K562 (cell line): ENCODE measurements at regions not wholly inside any gene's neighbourhood (a gene's known extent, or its start where the extent isn't known, plus 50 kb on each side); places are given as distances from the start of the nearest gene placed in this dataset.
A peak's percentile ranks its signal among the peaks of the same experiment; 100 is the strongest.

ENCODE experiments used
- CBFA2T2 ChIP-seq: fragments of 450-650 bp; conservative IDR thresholded peaks from 2 replicates; pipeline ENCODE4 v1.6.1; 2017; ENCODE audit warnings: mild to moderate bottlenecking
- CREB1 ChIP-seq, 2 experiments: sonication (generic) in 1 of 2; formaldehyde crosslinking in 1 of 2; IDR thresholded peaks; 2 replicates each; pipeline versions ENCODE4 v1.6.1 to v1.8.0; 2012 to 2022; ENCODE audit warnings: inconsistent platforms in 1 of 2, mild to moderate bottlenecking in 1 of 2, missing genetic modification reagents in 1 of 2, moderate library complexity in 1 of 2
- CXXC5 ChIP-seq: fragments of 250-450 bp; sonication (Bioruptor Pico); IDR thresholded peaks from 2 replicates; pipeline ENCODE4 v1.8.0; 2022; ENCODE audit warnings: inconsistent platforms, mild to moderate bottlenecking, moderate library complexity
- ETS1 ChIP-seq: conservative IDR thresholded peaks from 2 replicates; pipeline ENCODE4 v1.6.1; 2011; ENCODE audit warnings: low read depth, mild to moderate bottlenecking, low read length; ENCODE audit not compliant: control insufficient read depth
- GABPB1 ChIP-seq: sonication (generic); formaldehyde crosslinking; IDR thresholded peaks from 2 replicates; pipeline ENCODE4 v1.8.0; 2022; ENCODE audit warnings: mild to moderate bottlenecking, missing genetic modification reagents
- HLTF ChIP-seq: fragments of 450-650 bp; IDR thresholded peaks from 2 replicates; pipeline ENCODE4 v1.6.1; 2016
- MTA2 ChIP-seq: fragments of 450-650 bp; IDR thresholded peaks from 2 replicates; pipeline ENCODE4 v1.6.1; 2016; ENCODE audit warnings: low read depth
- POLR2AphosphoS5 ChIP-seq: IDR thresholded peaks from 2 replicates; pipeline ENCODE4 v1.6.1; 2011; ENCODE audit warnings: mild to moderate bottlenecking, low read depth, low read length, moderate library complexity; ENCODE audit not compliant: control insufficient read depth, insufficient read depth
- TAF1 ChIP-seq: IDR thresholded peaks from 2 replicates; pipeline ENCODE4 v1.6.1; 2011; ENCODE audit warnings: mild to moderate bottlenecking, low read length, moderate library complexity; ENCODE audit not compliant: insufficient read depth, control insufficient read depth, severe bottlenecking; ENCODE audit errors: extremely low read depth
- TAL1 ChIP-seq: fragments of 450-650 bp; IDR thresholded peaks from 2 replicates; pipeline ENCODE4 v1.6.1; 2016; ENCODE audit warnings: mild to moderate bottlenecking
- ZKSCAN1 ChIP-seq: fragments of 150-350 bp; IDR thresholded peaks from 2 replicates; pipeline ENCODE4 v1.6.1; 2016; ENCODE audit warnings: low read depth, low read length
- ZNF3 ChIP-seq: fragments of 250-450 bp; sonication (Bioruptor Pico); IDR thresholded peaks from 2 replicates; pipeline ENCODE4 v1.5.0; 2021; ENCODE audit warnings: mild to moderate bottlenecking, moderate library complexity
- TF ChIP-seq, protein P1 (sequence below): fragments of 450-650 bp; IDR thresholded peaks from 2 replicates; pipeline ENCODE4 v1.6.1; 2016; ENCODE audit warnings: mild to moderate bottlenecking, moderate library complexity
- TF ChIP-seq, protein P2 (sequence below), 2 experiments: fragments of 250-450 bp in 1 of 2; fragments of 450-650 bp in 1 of 2; sonication (Bioruptor Pico) in 1 of 2; IDR thresholded peaks; 2 replicates each; pipeline versions ENCODE4 v1.6.1 to v1.8.0; 2016 to 2021; ENCODE audit warnings: mild to moderate bottlenecking in 2 of 2, moderate library complexity in 2 of 2, missing compliant biosample characterization in 1 of 2, missing genetic modification characterization in 1 of 2

- TF ChIP-seq, protein P1, sequence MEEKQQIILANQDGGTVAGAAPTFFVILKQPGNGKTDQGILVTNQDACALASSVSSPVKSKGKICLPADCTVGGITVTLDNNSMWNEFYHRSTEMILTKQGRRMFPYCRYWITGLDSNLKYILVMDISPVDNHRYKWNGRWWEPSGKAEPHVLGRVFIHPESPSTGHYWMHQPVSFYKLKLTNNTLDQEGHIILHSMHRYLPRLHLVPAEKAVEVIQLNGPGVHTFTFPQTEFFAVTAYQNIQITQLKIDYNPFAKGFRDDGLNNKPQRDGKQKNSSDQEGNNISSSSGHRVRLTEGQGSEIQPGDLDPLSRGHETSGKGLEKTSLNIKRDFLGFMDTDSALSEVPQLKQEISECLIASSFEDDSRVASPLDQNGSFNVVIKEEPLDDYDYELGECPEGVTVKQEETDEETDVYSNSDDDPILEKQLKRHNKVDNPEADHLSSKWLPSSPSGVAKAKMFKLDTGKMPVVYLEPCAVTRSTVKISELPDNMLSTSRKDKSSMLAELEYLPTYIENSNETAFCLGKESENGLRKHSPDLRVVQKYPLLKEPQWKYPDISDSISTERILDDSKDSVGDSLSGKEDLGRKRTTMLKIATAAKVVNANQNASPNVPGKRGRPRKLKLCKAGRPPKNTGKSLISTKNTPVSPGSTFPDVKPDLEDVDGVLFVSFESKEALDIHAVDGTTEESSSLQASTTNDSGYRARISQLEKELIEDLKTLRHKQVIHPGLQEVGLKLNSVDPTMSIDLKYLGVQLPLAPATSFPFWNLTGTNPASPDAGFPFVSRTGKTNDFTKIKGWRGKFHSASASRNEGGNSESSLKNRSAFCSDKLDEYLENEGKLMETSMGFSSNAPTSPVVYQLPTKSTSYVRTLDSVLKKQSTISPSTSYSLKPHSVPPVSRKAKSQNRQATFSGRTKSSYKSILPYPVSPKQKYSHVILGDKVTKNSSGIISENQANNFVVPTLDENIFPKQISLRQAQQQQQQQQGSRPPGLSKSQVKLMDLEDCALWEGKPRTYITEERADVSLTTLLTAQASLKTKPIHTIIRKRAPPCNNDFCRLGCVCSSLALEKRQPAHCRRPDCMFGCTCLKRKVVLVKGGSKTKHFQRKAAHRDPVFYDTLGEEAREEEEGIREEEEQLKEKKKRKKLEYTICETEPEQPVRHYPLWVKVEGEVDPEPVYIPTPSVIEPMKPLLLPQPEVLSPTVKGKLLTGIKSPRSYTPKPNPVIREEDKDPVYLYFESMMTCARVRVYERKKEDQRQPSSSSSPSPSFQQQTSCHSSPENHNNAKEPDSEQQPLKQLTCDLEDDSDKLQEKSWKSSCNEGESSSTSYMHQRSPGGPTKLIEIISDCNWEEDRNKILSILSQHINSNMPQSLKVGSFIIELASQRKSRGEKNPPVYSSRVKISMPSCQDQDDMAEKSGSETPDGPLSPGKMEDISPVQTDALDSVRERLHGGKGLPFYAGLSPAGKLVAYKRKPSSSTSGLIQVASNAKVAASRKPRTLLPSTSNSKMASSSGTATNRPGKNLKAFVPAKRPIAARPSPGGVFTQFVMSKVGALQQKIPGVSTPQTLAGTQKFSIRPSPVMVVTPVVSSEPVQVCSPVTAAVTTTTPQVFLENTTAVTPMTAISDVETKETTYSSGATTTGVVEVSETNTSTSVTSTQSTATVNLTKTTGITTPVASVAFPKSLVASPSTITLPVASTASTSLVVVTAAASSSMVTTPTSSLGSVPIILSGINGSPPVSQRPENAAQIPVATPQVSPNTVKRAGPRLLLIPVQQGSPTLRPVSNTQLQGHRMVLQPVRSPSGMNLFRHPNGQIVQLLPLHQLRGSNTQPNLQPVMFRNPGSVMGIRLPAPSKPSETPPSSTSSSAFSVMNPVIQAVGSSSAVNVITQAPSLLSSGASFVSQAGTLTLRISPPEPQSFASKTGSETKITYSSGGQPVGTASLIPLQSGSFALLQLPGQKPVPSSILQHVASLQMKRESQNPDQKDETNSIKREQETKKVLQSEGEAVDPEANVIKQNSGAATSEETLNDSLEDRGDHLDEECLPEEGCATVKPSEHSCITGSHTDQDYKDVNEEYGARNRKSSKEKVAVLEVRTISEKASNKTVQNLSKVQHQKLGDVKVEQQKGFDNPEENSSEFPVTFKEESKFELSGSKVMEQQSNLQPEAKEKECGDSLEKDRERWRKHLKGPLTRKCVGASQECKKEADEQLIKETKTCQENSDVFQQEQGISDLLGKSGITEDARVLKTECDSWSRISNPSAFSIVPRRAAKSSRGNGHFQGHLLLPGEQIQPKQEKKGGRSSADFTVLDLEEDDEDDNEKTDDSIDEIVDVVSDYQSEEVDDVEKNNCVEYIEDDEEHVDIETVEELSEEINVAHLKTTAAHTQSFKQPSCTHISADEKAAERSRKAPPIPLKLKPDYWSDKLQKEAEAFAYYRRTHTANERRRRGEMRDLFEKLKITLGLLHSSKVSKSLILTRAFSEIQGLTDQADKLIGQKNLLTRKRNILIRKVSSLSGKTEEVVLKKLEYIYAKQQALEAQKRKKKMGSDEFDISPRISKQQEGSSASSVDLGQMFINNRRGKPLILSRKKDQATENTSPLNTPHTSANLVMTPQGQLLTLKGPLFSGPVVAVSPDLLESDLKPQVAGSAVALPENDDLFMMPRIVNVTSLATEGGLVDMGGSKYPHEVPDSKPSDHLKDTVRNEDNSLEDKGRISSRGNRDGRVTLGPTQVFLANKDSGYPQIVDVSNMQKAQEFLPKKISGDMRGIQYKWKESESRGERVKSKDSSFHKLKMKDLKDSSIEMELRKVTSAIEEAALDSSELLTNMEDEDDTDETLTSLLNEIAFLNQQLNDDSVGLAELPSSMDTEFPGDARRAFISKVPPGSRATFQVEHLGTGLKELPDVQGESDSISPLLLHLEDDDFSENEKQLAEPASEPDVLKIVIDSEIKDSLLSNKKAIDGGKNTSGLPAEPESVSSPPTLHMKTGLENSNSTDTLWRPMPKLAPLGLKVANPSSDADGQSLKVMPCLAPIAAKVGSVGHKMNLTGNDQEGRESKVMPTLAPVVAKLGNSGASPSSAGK: 0 out of 2 replicates have a peak, but pooled peaks have one; percentile 13
- TF ChIP-seq HLTF: 0 out of 2 replicates have a peak, but pooled peaks have one; percentile 34
- TF ChIP-seq CBFA2T2: peak; percentile 98
- TF ChIP-seq CREB1 (IDR thresholded peaks at IDR 0.05): peak; percentile 64; the same call in 1 of the 2 replicates
- TF ChIP-seq CREB1 (CRISPR knock-in tag; IDR thresholded peaks at IDR 0.05): no peak
- TF ChIP-seq MTA2: peak; percentile 89
- no peak for TF ChIP-seq ZNF3 (CRISPR knock-in tag)
- peak; percentile 96 for TF ChIP-seq TAL1
- TF ChIP-seq POLR2AphosphoS5: peak; percentile 99
- peak; percentile 16; the same call in 1 of the 2 replicates for TF ChIP-seq CXXC5
- peak; percentile 24; the same call in 1 of the 2 replicates for TF ChIP-seq GABPB1 (CRISPR knock-in tag)
- TF ChIP-seq ZKSCAN1: peak; percentile 71; the same call in 1 of the 2 replicates
- TF ChIP-seq ETS1: peak; percentile 47; the same call in 1 of the 2 replicates
- TF ChIP-seq, protein P2, sequence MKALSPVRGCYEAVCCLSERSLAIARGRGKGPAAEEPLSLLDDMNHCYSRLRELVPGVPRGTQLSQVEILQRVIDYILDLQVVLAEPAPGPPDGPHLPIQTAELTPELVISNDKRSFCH (CRISPR knock-in tag; IDR thresholded peaks at IDR 0.05): no peak
- TF ChIP-seq, protein P2 (tag; IDR thresholded peaks at IDR 0.05): peak; percentile 62; the same call in 1 of the 2 replicates
- TF ChIP-seq TAF1: peak; percentile 52
Measured at GRCh38 chr5:135192351-135192750, 158.3 kb upstream of the PITX1 start (continued).
